Gastroesophageal sphincter (tissue), 4 donors: ENCODE measurements at regions not wholly inside any gene's neighbourhood (a gene's known extent, or its start where the extent isn't known, plus 50 kb on each side); places are given as distances from the start of the nearest gene placed in this dataset.

Experiments used
- ATAC-seq: fragments of 150-250 bp; one replicate; pipeline ENCODE4 v1.9.1; 2016; ENCODE audit warnings: mild to moderate bottlenecking, moderate library complexity
- H3K27ac ChIP-seq, 4 donors: fragments of 200-600 bp; sonication (generic) in 3 of 4; 1 replicate in 3 of 4; 2 replicates in 1 of 4; pipeline ENCODE4 v1.5.1; 2016 to 2019
- H3K27me3 ChIP-seq: fragments of 200-600 bp; sonication (generic); one replicate; pipeline ENCODE4 v1.5.1; 2019
- H3K36me3 ChIP-seq, 2 donors: fragments of 200-600 bp; sonication (generic); one replicate each; pipeline ENCODE4 v1.5.1; 2019; ENCODE audit warnings: control low read depth in 1 of 2
- H3K4me1 ChIP-seq, 3 donors: fragments of 200-600 bp; sonication (generic); 1 replicate in 2 of 3; 2 replicates in 1 of 3; pipeline ENCODE4 v1.5.1; 2016 to 2019; ENCODE audit warnings: control low read depth in 2 of 3
- H3K4me3 ChIP-seq, 2 donors: fragments of 200-600 bp; sonication (generic); one replicate each; pipeline ENCODE4 v1.5.1; 2019; ENCODE audit warnings: mild to moderate bottlenecking in 1 of 2, moderate library complexity in 1 of 2
- H3K9me3 ChIP-seq, 3 donors: fragments of 200-600 bp; sonication (generic); one replicate each; pipeline ENCODE4 v1.5.1; 2017 to 2019; ENCODE audit warnings: control low read depth in 2 of 3
- CTCF ChIP-seq, 4 experiments: fragments of 200-600 bp in 2 of 4; fragments of 450-650 bp in 2 of 4; sonication (generic) in 1 of 4; IDR thresholded peaks; one replicate each; pipeline ENCODE4 v1.5.1; 2017 to 2019; ENCODE audit warnings: antibody characterized with exemption in 4 of 4, mild to moderate bottlenecking in 2 of 4, moderate library complexity in 2 of 4
- EP300 ChIP-seq: sonication (generic); formaldehyde crosslinking; IDR thresholded peaks from one replicate; pipeline ENCODE4 v1.6.1; 2017; ENCODE audit warnings: antibody characterized with exemption, mild to moderate bottlenecking
- POLR2A ChIP-seq, 2 donors: fragments of 450-650 bp; IDR thresholded peaks; one replicate each; pipeline ENCODE4 v1.6.1; 2017; ENCODE audit warnings: antibody characterized with exemption in 2 of 2, mild to moderate bottlenecking in 2 of 2, moderate library complexity in 1 of 2
- POLR2AphosphoS5 ChIP-seq: sonication (generic); formaldehyde crosslinking; IDR thresholded peaks from one replicate; pipeline ENCODE4 v1.6.1; 2017; ENCODE audit warnings: antibody characterized with exemption
- WGBS, 2 donors: methylation state at CpG; one replicate each; pipeline ENCODE4 v1.1.5; 2018; ENCODE audit warnings: low coverage in 1 of 2; 5-methylcytosine and 5-hydroxymethylcytosine counted together

GRCh38 chrX:142661696-142662095 is 364.0 kb upstream of the SPANXN4 start:
- Histone ChIP-seq H3K36me3 (no peaks in the 10 kb centered on the region), H3K4me1 (no peaks in the 10 kb centered on the region), H3K27ac (no peak overlapping the region), H3K9me3 (no peaks in the 10 kb centered on the region), H3K4me3 (no peak overlapping the region), H3K27me3 (no peaks in the 10 kb centered on the region)
- ATAC-seq = no peak
- TF ChIP-seq POLR2A (IDR thresholded peaks at IDR 0.05) (no peak), CTCF (IDR thresholded peaks at IDR 0.05) (no peak), POLR2AphosphoS5 (no peak), EP300 (no peak)
- WGBS, 2 donors = 60 to 91% methylated on average over 1 to 5 of the region's 6 CpGs

GRCh38 chrX:142655507-142655906 is 370.2 kb upstream of the SPANXN4 start:
- Histone ChIP-seq H3K27ac (no peak overlapping the region), H3K36me3 (no peaks in the 10 kb centered on the region), H3K9me3 (no peaks in the 10 kb centered on the region), H3K4me1 (no peaks in the 10 kb centered on the region), H3K27me3 (no peaks in the 10 kb centered on the region), H3K4me3 (no peak overlapping the region)
- no peak for ATAC-seq
- 64 to 72% methylated on average over 2 of the region's 2 CpGs for WGBS, 2 donors
- TF ChIP-seq POLR2AphosphoS5 (no peak), CTCF (IDR thresholded peaks at IDR 0.05) (no peak), POLR2A (IDR thresholded peaks at IDR 0.05) (no peak), EP300 (no peak)

- 36 to 70% methylated on average over 2 of the region's 2 CpGs for WGBS, 2 donors
- no peak overlapping the region for H3K4me3 ChIP-seq
- no peak for ATAC-seq
These were observed 388.5 kb upstream of the SPANXN4 start for GRCh38 chrX:142637206-142637605.

GRCh38 chrX:142616636-142617035 is 409.1 kb upstream of the SPANXN4 start:
- Histone ChIP-seq H3K9me3 (no peaks in the 10 kb centered on the region), H3K4me1 (no peaks in the 10 kb centered on the region), H3K4me3 (no peak overlapping the region), H3K36me3 (no peaks in the 10 kb centered on the region), H3K27ac (no peak overlapping the region), H3K27me3 (no peaks in the 10 kb centered on the region)
- no peak for ATAC-seq
- 50 to 64% methylated on average over 3 of the region's 3 CpGs for WGBS, 2 donors
- TF ChIP-seq CTCF (IDR thresholded peaks at IDR 0.05) = no peak

More at GRCh38 chrX:142637206-142637605, 388.5 kb upstream of the SPANXN4 start:
- H3K9me3 ChIP-seq = no peaks in the 10 kb centered on the region
- H3K36me3 ChIP-seq = no peaks in the 10 kb centered on the region
- H3K27me3 ChIP-seq = no peaks in the 10 kb centered on the region
- no peak overlapping the region for H3K27ac ChIP-seq
- TF ChIP-seq POLR2AphosphoS5 = no peak
- no peak for TF ChIP-seq POLR2A (IDR thresholded peaks at IDR 0.05)
- no peak for TF ChIP-seq CTCF (IDR thresholded peaks at IDR 0.05)
- TF ChIP-seq EP300 = no peak
- no peaks in the 10 kb centered on the region for H3K4me1 ChIP-seq

- ATAC-seq = no peak
- no peaks in the 10 kb centered on the region for H3K36me3 ChIP-seq
- H3K9me3 ChIP-seq = no peaks in the 10 kb centered on the region
- H3K27me3 ChIP-seq = no peaks in the 10 kb centered on the region
- no peak overlapping the region for H3K4me3 ChIP-seq
- no peak for TF ChIP-seq POLR2A (IDR thresholded peaks at IDR 0.05)
- no peak for TF ChIP-seq EP300
- TF ChIP-seq CTCF (IDR thresholded peaks at IDR 0.05) = no peak
- no peak for TF ChIP-seq POLR2AphosphoS5
- no peaks in the 10 kb centered on the region for H3K4me1 ChIP-seq
- H3K27ac ChIP-seq = no peak overlapping the region
These were observed 408.3 kb upstream of the MAGEC2 start for GRCh38 chrX:142613403-142613802.
